Osteoblast (primary cell): ENCODE measurements at regions not wholly inside any gene's neighbourhood (a gene's known extent, or its start where the extent isn't known, plus 50 kb on each side); places are given as distances from the start of the nearest gene placed in this dataset.
"Not testable (repeated sequence)": the region's sequence is repeated elsewhere in the genome, so short reads cannot be mapped to it uniquely, and the experiment has no call there.

Experiments used
- DNase-seq: peaks from one replicate; pipeline ENCODE4 v3.0.0; 2011; ENCODE audit warnings: low spot score, mixed read lengths; ENCODE audit not compliant: insufficient read length; ENCODE audit errors: missing footprints
- H2AFZ ChIP-seq: 2 replicates; pipeline ENCODE4 v1.6.0; 2011; ENCODE audit warnings: mild to moderate bottlenecking, low read length
- H3K27ac ChIP-seq: 2 replicates; pipeline ENCODE4 v1.5.1; 2011; ENCODE audit warnings: mild to moderate bottlenecking, low read depth, low read length, moderate library complexity
- H3K27me3 ChIP-seq: 2 replicates; pipeline ENCODE4 v1.6.0; 2012; ENCODE audit warnings: mild to moderate bottlenecking, control low read depth, inconsistent platforms, low read length, moderate library complexity; ENCODE audit not compliant: insufficient read depth
- H3K36me3 ChIP-seq: 2 replicates; pipeline ENCODE4 v1.5.1; 2011; ENCODE audit warnings: mild to moderate bottlenecking, low read length, control low read depth, moderate library complexity; ENCODE audit not compliant: insufficient read depth
- H3K4me1 ChIP-seq: 2 replicates; pipeline ENCODE4 v1.5.1; 2011; ENCODE audit warnings: mild to moderate bottlenecking, low read length, control low read depth, moderate library complexity; ENCODE audit not compliant: insufficient read depth
- H3K4me2 ChIP-seq: 2 replicates; pipeline ENCODE4 v1.6.0; 2011; ENCODE audit warnings: mild to moderate bottlenecking, low read length; ENCODE audit not compliant: insufficient read depth
- H3K4me3 ChIP-seq: fragments of 200-600 bp; sonication (generic); 3 replicates; pipeline ENCODE4 v1.5.1; 2012; ENCODE audit warnings: mild to moderate bottlenecking, low read length, inconsistent platforms; ENCODE audit not compliant: insufficient read depth
- H3K79me2 ChIP-seq: 2 replicates; pipeline ENCODE4 v1.6.0; 2012; ENCODE audit warnings: mild to moderate bottlenecking, low read length, control low read depth, inconsistent platforms; ENCODE audit not compliant: insufficient read depth
- H3K9me3 ChIP-seq: 2 replicates; pipeline ENCODE4 v1.5.1; 2011; ENCODE audit warnings: low read depth, low read length, control low read depth
- H4K20me1 ChIP-seq: 2 replicates; pipeline ENCODE4 v1.6.0; 2012; ENCODE audit warnings: mild to moderate bottlenecking, low read length, control low read depth; ENCODE audit not compliant: insufficient read depth
- CTCF ChIP-seq: IDR thresholded peaks from 2 replicates; pipeline ENCODE4 v1.5.1; 2011; ENCODE audit warnings: mild to moderate bottlenecking, low read depth, low read length, moderate library complexity; ENCODE audit errors: extremely low read depth

DNA sequence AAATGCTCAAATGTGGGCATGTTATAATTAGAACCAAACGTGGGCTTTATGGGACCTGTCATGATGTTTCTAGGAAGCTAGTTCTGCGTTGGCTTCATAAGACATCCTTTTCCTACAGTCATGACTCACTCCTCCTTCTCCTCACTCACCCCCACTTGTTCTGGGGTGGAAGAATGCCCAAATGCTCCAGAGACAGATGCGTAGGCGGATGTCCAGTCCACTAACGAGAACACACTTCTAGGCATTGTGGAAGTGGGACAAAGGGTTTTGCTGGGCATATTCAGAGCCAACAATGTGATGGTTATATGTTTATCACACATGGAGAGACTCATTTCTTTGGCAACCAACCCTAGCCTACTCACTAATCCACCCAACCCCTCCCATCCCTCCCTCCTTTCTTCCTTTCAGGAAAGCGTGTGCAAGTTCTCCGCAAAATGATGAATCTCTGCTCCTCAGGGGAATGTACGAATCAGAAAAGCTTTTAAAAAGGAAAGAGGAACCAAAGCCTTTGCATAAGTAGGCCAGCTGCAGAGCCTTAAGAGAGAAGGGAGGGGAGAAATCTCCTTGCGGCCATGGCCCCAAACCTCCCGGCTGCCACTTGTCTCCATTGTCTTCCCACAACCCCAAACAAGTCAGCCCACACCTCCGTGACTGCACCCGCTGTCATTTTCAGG is 123.0 kb upstream of the SPRED1 start:
- H3K27me3 ChIP-seq = no peaks in the 10 kb centered on the region
- H3K27ac ChIP-seq = peak overlapping the region; percentile 90
- peaks cover 44% of the 10 kb centered on the region for H3K4me1 ChIP-seq
- no peaks in the 10 kb centered on the region for H3K9me3 ChIP-seq
- no peaks in the 10 kb centered on the region for H3K79me2 ChIP-seq
- no peaks in the 10 kb centered on the region for H3K36me3 ChIP-seq
- peak; percentile 38 for DNase-seq
- H3K4me3 ChIP-seq = peak overlapping the region; percentile 66
- H4K20me1 ChIP-seq = no peaks in the 10 kb centered on the region
- H3K4me2 ChIP-seq = peak overlapping the region; percentile 88
- H2AFZ ChIP-seq = peak overlapping the region; percentile 76
- no peak for TF ChIP-seq CTCF

DNA sequence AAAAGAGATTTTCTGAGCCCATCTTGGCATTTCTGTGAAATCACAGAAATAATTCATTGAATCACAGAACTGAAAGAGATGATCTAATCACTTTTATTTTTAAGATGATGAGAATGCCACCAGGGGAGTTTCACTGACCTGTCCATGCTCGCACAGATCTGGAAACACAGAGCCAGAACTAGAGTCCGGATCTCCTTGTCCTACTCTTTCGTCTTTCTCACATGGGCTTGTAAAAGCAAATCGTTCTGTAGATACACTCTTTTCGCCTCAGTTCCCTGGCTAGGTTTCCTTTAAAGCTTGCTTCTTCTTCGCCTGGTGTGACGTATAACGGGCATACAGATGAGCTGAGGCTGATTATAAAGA is 122.5 kb upstream of the SPRED1 start:
- TF ChIP-seq CTCF = no peak
- H3K27ac ChIP-seq = peak overlapping the region; percentile 90

GRCh38 chr15:38130740-38131498 is 121.7 kb upstream of the SPRED1 start:
- peak overlapping the region; percentile 88 for H3K4me2 ChIP-seq
- TF ChIP-seq CTCF = no peak
- DNase-seq = peak; percentile 79
- H3K4me3 ChIP-seq = peak overlapping the region; percentile 66
- peak overlapping the region; percentile 90 for H3K27ac ChIP-seq
- H3K4me1 ChIP-seq = peaks cover 44% of the 10 kb centered on the region
- H2AFZ ChIP-seq = no peak overlapping the region
- H4K20me1 ChIP-seq = no peaks in the 10 kb centered on the region
- no peaks in the 10 kb centered on the region for H3K79me2 ChIP-seq
- no peaks in the 10 kb centered on the region for H3K36me3 ChIP-seq
- H3K9me3 ChIP-seq = no peaks in the 10 kb centered on the region
- no peaks in the 10 kb centered on the region for H3K27me3 ChIP-seq

More for the DNA sequence above, 122.5 kb upstream of the SPRED1 start:
- H3K4me3 ChIP-seq = peak overlapping the region; percentile 66
- no peaks in the 10 kb centered on the region for H3K79me2 ChIP-seq
- H3K36me3 ChIP-seq = no peaks in the 10 kb centered on the region
- H3K4me1 ChIP-seq = peaks cover 44% of the 10 kb centered on the region
- DNase-seq = no peak
- no peaks in the 10 kb centered on the region for H4K20me1 ChIP-seq
- no peaks in the 10 kb centered on the region for H3K9me3 ChIP-seq
- no peaks in the 10 kb centered on the region for H3K27me3 ChIP-seq
- H2AFZ ChIP-seq = peak overlapping the region; percentile 76
- peak overlapping the region; percentile 88 for H3K4me2 ChIP-seq

DNA sequence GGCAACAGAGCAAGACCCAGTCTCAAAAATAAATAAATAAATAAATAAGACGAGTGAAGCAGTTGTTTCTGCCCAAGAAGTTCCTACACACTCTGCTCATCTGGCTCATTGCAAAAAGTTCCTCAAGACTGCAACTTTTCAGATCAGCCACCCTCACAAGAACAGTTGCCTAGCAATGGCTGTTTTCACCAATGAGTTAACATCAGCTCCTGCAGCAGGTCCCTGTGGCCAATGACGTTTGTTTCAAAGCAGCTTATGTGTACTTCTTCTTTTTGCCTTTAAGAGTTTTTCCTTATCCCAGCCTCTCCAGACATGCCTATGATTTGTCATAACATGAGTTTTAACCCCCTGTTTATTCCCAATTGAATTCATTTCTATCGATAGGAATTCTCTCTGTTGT is 118.4 kb upstream of the SPRED1 start:
- TF ChIP-seq CTCF = no peak
- H3K79me2 ChIP-seq = no peaks in the 10 kb centered on the region
- H3K4me1 ChIP-seq = peaks cover 23% of the 10 kb centered on the region
- DNase-seq = no peak
- no peak overlapping the region for H3K4me3 ChIP-seq
- H4K20me1 ChIP-seq = no peaks in the 10 kb centered on the region
- no peaks in the 10 kb centered on the region for H3K36me3 ChIP-seq
- H3K4me2 ChIP-seq = no peak overlapping the region
- no peaks in the 10 kb centered on the region for H3K27me3 ChIP-seq
- no peaks in the 10 kb centered on the region for H3K9me3 ChIP-seq
- no peak overlapping the region for H3K27ac ChIP-seq
- no peak overlapping the region for H2AFZ ChIP-seq

DNA sequence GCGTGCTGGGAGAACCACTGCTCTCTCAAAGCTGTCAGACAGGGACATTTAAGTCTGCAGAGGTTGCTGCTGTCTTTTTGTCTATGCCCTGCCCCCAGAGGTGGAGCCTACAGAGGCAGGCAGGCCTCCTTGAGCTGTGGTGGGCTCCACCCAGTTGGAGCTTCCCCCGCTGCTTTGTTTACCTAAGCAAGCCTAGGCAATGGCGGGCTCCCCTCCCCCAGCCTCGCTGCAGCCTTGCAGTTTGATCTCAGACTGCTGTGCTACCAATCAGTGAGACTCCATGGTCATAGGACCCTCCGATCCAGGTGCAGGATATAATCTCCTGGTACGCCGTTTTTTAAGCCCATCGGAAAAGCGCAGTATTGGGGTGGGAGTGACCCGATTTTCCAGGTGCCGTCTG is 110.4 kb upstream of the SPRED1 start:
- not testable (repeated sequence) for H3K4me2 ChIP-seq, H2AFZ ChIP-seq, H3K9me3 ChIP-seq, H3K79me2 ChIP-seq, H3K27ac ChIP-seq, H3K36me3 ChIP-seq, H4K20me1 ChIP-seq, H3K4me3 ChIP-seq, DNase-seq, H3K27me3 ChIP-seq
- peaks cover 16% of the 10 kb centered on the region for H3K4me1 ChIP-seq
